ENCODE measurements at regions not wholly inside any gene's neighbourhood (a gene's known extent, or its start where the extent isn't known, plus 50 kb on each side); places are given as distances from the start of the nearest gene placed in this dataset.

DNA sequence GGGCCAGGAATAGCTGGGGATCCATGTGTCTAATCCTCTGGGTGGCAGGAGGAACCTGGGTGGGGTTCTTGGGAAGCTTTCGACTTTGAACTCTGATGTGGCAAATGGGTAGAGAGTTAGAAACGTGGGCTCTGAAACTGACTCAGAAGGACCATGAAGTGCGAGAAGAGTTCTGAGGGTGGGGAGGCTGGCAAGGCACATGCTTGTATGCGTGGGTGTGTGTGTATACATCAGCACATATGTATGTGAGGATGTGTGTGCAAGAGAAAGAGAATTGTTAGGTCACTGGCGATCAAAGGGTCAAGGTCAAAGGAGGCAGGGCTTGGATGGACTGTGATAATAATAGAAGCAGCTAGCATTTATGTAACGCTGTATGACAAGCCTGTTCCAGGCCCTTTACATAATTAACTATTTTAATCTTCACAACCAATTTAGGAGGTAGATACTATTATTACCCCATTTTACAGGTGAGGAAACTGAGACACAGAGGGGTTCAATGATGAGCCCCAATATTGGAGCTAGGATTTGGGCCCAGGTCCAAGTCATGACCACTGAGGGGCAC, 84.5 kb upstream of the POU3F1 start:
- 38 to 43% methylated on average over 6 of the region's 6 CpGs for WGBS, 2 donors
- no peaks in the 10 kb centered on the region for H3K9me3 ChIP-seq
- H3K4me1 ChIP-seq, result peaks cover 0 to 42% (median 6%) of the 10 kb centered on the region in 4 donors
- TF ChIP-seq EP300 (IDR thresholded peaks at IDR 0.05), result no peak
- TF ChIP-seq, protein P1, sequence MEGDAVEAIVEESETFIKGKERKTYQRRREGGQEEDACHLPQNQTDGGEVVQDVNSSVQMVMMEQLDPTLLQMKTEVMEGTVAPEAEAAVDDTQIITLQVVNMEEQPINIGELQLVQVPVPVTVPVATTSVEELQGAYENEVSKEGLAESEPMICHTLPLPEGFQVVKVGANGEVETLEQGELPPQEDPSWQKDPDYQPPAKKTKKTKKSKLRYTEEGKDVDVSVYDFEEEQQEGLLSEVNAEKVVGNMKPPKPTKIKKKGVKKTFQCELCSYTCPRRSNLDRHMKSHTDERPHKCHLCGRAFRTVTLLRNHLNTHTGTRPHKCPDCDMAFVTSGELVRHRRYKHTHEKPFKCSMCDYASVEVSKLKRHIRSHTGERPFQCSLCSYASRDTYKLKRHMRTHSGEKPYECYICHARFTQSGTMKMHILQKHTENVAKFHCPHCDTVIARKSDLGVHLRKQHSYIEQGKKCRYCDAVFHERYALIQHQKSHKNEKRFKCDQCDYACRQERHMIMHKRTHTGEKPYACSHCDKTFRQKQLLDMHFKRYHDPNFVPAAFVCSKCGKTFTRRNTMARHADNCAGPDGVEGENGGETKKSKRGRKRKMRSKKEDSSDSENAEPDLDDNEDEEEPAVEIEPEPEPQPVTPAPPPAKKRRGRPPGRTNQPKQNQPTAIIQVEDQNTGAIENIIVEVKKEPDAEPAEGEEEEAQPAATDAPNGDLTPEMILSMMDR (IDR thresholded peaks at IDR 0.05), result no peak
- no peak for TF ChIP-seq POLR2A (IDR thresholded peaks at IDR 0.05)
- H3K4me3 ChIP-seq, result no peak overlapping the region
- no peak for DNase-seq (ENCODE audit: low spot score in 2 of 2)
- no peak overlapping the region for H3K27ac ChIP-seq
- no peaks in the 10 kb centered on the region for H3K36me3 ChIP-seq
- peaks cover 0 to 9% of the 10 kb centered on the region in 2 donors for H3K27me3 ChIP-seq

DNA sequence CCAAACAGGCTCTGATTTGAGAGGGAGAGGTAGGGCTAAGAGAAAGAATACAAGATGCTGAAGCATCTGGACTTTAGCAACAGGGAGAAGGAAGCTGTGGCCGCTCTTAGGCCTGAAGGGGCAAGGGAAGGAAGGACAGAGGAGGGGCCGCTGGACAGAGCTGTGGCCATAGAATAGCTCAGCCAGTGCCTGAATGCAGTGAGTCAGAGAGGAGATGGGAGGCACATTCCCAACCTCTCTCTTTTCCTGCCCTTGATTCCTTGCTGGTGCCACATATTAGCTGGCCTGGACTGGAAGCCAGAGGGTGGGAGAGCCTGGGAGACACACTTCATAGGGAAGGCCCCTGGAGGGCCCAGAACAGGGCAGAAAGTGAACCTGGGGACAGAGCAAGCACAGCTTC, 83.4 kb upstream of the POU3F1 start:
- no peak overlapping the region for H3K4me3 ChIP-seq
- H3K4me1 ChIP-seq, result peaks cover 0 to 42% (median 6%) of the 10 kb centered on the region in 4 donors
- no peak overlapping the region for H3K27ac ChIP-seq
- no peaks in the 10 kb centered on the region for H3K9me3 ChIP-seq
- no peaks in the 10 kb centered on the region for H3K36me3 ChIP-seq
- DNase-seq (ENCODE audit: low spot score in 2 of 2), result no peak
- peaks cover 0 to 3% of the 10 kb centered on the region in 2 donors for H3K27me3 ChIP-seq
- 65 to 77% methylated on average over 2 of the region's 2 CpGs for WGBS, 2 donors
- TF ChIP-seq, protein P1 (IDR thresholded peaks at IDR 0.05), result no peak
- TF ChIP-seq EP300 (IDR thresholded peaks at IDR 0.05) (no peak), POLR2A (IDR thresholded peaks at IDR 0.05) (no peak)

- DNase-seq (ENCODE audit: low spot score in 2 of 2), result no peak
- peaks cover 0 to 3% of the 10 kb centered on the region in 2 donors for H3K27me3 ChIP-seq
Observed at GRCh38 chr1:38129473-38129872, 82.9 kb upstream of the POU3F1 start.

DNA sequence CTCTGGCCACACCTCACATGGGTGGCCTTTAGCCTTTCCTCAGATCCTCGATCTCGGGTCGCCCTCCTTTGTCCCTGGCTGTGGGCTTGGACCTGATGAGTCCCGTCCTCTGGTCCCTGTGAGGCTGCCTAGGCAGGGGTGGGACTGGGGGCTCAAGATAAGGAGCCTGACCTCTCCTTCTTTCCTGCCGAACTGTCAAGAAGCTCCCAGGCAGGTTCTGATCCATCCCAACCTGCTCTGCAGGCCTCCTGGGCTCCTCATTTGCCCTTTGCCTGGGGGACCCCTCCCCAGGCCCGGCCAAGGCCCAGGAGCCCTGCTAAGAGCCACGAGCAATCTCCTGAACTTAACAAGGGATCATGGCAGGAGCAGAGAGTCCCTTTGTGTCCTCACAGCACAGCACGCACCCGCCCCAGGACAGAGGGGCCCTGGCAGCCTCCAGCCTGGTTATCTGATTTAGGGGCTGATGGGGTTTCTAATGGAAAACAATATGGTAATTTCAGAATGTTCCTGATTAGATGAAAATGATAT, 82.4 kb upstream of the POU3F1 start:
- no peaks in the 10 kb centered on the region for H3K9me3 ChIP-seq
- TF ChIP-seq POLR2A (IDR thresholded peaks at IDR 0.05), result no peak
- TF ChIP-seq EP300 (IDR thresholded peaks at IDR 0.05), result no peak
- TF ChIP-seq, protein P1 (IDR thresholded peaks at IDR 0.05), result no peak
- peaks cover 0 to 34% (median 5%) of the 10 kb centered on the region in 4 donors for H3K4me1 ChIP-seq
- H3K27ac ChIP-seq, result no peak overlapping the region
- no peaks in the 10 kb centered on the region for H3K27me3 ChIP-seq
- WGBS, 2 donors, result 89 to 91% methylated on average over 9 of the region's 9 CpGs
- DNase-seq (ENCODE audit: low spot score in 2 of 2), result no peak
- H3K4me3 ChIP-seq, result no peak overlapping the region
- no peaks in the 10 kb centered on the region for H3K36me3 ChIP-seq

More at GRCh38 chr1:38129473-38129872, 82.9 kb upstream of the POU3F1 start:
- TF ChIP-seq, protein P1 (IDR thresholded peaks at IDR 0.05), result no peak
- TF ChIP-seq POLR2A (IDR thresholded peaks at IDR 0.05), result no peak
- TF ChIP-seq EP300 (IDR thresholded peaks at IDR 0.05), result no peak
- Histone ChIP-seq H3K4me1 (peaks cover 0 to 39% (median 6%) of the 10 kb centered on the region in 4 donors), H3K36me3 (no peaks in the 10 kb centered on the region), H3K4me3 (no peak overlapping the region), H3K9me3 (no peaks in the 10 kb centered on the region), H3K27ac (no peak overlapping the region)
- 91 to 92% methylated on average over 4 to 5 of the region's 5 CpGs for WGBS, 2 donors

DNA sequence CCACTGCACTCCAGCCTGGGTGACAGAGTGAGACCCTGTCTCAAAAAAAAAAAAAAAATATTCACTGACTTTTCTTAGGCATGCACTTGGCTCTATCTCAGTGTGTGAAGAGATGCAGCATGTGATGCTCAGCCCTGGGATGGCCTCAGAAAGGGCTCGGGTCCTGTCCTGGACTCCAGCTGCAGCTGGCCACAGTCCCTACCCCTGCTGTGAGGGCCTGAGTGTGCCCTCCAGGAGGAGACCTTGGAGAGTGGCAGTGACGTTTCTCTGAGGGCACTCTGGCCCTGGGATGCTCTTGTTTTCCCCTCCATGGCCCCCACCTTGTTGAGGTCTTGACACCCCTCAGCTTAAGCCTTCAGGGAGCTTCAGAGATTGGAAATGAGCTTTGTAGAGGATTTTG, 81.9 kb upstream of the POU3F1 start:
- Histone ChIP-seq H3K4me3 (no peak overlapping the region), H3K36me3 (no peaks in the 10 kb centered on the region), H3K9me3 (no peaks in the 10 kb centered on the region), H3K27me3 (no peaks in the 10 kb centered on the region), H3K27ac (no peak overlapping the region), H3K4me1 (peaks cover 0 to 29% (median 4%) of the 10 kb centered on the region in 4 donors)
- TF ChIP-seq POLR2A (IDR thresholded peaks at IDR 0.05) (no peak), EP300 (IDR thresholded peaks at IDR 0.05) (no peak)
- TF ChIP-seq, protein P1 (IDR thresholded peaks at IDR 0.05), result no peak
- DNase-seq (ENCODE audit: low spot score in 2 of 2), result no peak
- 76 to 83% methylated on average over 2 of the region's 2 CpGs for WGBS, 2 donors
